GOT3 (cell line): ENCODE measurements at regions not wholly inside any gene's neighbourhood (a gene's known extent, or its start where the extent isn't known, plus 50 kb on each side); places are given as distances from the start of the nearest gene placed in this dataset.
"Not testable (repeated sequence)": the region's sequence is repeated elsewhere in the genome, so short reads cannot be mapped to it uniquely, and the experiment has no call there.

Experiments
- DNase-seq: peaks from one replicate; lab custom pipeline; 2025; ENCODE audit warnings: mixed read lengths; lab: John Stamatoyannopoulos, UW

DNA sequence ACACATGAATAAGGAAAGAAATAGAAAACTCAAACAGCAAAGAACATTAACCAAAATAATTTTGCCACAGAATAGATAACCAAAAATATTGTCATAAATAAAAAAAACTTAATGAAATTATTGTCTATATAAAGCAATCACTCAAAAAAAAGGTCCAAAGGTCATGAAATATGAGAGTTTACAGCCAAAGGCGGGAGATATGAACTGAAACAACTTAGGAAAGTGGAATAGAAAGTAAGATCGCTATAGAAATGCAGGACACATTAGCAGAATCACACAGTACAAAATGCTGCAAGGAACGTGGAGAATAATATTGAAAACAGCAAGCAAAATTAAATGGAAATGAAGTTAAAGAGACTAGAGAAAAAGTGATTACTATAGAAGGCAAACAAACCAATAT is 375.0 kb upstream of the ARHGEF26 start:
- no peak for DNase-seq

DNA sequence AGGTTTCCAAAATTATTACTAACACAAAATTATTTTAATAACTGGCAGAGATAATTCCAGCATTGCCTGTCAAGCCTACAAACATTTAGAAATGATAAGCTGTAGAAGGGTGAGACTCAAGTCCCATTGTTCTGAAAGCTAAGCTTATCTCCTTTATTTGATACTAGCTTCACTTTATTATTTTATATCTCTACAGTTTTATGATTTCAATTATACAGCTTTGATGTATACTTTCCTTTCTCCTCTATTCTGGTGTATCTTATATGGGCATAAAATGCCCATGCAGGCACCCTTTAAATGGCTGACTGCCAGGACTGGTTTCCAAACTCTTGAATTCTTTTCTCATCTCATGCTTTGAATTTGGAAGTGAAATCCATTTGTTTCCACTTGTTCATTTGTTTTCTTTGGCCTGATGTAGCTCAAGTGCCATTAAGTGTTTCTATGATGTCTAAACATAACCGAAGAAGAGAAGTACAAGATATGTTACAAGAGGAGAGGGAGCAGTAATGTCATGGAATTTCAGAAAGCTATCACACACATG is 372.1 kb upstream of the ARHGEF26 start:
- no peak for DNase-seq

DNA sequence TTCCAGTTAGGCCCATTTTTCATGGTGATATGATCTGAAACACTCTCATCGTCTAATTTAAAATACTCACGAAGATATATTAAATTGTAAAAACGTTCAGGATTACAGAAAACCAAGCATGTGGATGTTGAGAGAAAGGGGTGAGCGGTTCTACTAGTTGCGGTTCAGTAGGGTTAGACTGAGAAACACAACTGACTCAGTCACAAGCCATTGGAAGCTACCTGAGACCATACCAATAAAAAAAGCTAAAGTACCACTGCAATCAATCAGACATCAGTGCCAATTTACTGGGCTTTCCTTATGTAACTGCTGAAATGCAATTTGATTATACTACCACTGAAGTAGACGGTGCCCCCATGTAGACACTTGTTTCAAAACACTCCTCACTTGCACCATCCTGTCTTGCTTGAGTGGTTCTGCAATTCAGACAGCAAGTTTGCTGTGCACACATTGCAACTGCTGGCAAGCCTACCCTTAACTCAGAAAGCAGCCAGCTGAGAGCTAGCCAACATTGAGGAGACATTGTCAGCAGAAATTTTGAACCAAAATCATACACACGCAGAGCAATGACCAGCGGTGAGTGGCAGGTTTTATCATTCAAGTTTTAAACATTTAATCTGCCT is 368.7 kb upstream of the ARHGEF26 start:
- no peak for DNase-seq

DNA sequence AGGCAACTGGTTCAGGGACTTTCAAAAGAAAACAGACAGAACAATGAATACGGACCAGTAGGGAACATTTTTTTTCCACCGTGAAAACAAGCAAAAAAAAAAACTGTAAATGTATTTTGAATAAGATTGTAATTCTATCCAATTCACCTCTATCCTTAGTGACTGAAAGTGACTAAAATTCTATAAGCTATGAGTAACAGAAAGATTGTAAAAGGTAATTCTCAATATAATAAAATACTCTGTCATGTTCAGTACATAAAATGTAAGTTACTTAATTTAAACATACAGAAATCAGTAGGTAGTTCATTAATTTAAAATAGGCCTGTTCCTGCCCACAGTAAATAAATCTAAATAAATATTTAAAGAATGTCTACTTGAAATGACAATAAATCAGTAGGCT is 368.2 kb upstream of the ARHGEF26 start:
- no peak for DNase-seq

DNA sequence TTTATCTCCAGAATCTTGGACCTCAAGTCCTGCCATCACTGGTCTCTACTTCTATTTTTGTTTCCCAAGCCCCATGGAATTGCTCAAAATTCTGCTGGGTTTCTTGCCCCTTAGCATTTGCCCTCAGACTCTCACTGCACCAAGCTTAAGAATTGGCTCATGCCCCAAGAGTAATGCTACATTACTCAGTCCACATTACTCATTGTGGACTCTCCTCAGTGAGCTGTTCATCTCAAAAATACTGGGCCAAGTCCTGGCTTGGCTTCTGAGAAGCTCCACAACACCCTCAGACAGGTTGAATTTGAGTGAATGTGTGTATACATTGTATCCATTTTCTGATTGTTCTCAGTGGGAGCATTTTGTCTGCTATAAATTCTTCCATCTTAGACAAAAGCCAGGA is 364.4 kb upstream of the ARHGEF26 start:
- no peak for DNase-seq

DNA sequence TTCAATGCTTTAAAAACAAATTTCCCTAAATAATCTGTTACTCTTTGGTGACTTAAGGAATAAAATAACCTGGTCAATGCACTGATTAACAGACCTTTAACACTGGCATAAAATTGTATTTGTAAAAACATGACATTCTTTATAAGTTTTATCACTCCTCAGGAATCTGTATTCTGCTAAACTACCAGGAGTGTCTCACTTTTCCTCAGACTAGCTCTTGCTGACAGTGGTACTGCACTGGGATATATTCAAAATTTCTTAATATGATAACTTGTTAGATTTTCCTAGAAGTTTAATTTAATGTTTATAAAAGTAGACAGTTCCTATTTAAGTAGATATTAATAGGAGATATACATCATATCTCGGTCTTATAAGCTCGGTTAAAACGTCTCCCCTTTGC is 363.4 kb upstream of the ARHGEF26 start:
- DNase-seq, result no peak

DNA sequence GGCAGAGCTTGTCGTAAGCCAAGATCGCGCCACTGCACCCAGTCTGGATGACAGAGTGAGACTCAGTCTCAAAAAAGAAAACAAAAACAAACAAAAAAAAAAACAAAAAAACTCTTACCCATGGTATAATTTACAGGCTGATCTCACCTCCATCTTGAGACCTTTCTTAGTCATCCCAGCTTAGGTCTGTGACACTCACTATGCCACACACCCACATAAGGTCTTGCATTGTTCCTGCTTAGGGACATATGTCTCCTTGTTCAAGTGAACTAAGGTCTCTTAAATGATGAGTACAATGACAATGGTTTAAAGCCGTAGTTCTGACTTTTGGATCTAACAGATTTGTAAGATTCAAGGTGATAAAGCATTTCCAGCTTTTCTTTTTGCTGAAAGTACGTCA is 360.2 kb upstream of the ARHGEF26 start:
- DNase-seq, result no peak

DNA sequence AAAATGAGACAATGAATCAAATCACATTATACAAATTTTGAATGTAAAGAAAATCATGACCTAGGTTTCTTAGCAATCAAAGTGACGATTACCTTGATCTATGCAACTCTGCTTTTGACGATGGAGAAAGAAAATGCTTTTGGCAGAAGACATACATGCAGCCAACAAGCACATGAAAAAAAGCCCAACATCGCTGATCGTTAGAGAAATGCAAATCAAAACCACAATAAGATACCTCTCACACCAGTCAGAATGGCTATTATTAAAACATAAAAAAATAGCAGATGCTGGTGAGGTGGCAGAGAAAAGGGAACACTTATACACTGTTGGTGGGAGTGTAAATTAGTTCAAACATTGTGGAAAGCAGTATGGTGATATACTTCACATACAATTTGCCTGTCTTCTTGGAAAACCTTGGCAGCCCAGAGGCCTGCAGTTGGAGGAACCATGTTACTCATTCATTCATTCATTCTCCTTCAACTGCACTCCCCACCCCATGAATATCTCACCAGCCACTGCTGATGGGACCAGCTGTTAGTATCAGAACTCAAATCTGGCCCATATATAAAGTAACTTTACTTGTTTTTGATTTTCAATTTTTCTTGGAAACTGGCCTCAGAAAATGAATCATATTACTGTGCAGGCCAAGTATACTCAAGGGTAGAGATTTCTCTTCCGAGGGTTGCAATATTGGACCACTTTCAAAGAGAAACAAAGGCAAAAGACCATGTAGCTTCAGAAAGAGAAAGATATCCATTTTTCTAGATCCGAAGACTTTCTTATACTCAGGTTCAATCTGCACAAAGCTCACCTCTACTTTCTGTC is 358.6 kb upstream of the ARHGEF26 start:
- no peak for DNase-seq

DNA sequence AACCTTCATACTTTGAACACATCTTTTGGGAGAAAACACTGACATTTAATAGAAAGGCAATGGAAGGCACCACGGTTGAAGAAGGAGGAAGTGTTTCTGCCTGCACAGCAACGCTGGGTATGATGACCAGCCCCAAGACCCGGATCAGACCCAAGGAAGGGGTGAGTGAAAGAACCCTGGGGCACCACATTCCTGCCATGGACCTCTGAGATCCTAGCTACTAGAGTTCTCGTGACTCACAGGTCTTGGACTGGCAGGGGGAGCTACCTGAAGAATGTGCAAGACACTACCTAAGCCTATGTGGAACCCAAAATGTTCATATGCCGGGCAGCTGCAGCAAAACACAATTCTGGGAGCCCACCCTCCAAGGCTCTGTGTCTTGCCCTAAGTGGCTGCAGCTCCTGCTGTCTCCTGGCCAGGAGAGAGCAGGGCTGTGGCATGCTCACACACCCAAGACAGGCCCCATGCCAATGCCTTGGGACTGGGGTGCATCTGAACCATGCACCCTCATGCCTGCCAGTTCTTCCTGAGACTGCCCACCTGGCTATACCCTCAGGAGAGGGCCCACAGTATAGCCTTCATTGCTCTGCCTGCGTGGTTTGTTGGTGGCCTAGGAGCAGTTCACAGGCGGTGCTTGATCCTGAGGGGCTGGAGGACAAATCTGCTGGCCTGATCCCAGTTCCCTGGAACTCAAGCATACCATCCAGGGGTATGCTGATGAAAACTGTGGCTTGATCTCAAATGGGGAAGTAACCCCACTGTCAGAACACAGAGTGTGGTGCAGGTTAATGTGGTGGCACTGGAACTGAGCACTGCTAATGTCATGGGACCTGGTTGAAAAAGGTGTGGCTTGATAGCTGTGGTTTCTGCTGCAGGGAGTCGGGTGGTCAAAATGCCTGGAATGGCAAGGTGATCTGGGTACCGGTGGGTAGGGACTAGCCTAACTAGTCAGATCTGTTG is 353.3 kb upstream of the ARHGEF26 start:
- no peak for DNase-seq

DNA sequence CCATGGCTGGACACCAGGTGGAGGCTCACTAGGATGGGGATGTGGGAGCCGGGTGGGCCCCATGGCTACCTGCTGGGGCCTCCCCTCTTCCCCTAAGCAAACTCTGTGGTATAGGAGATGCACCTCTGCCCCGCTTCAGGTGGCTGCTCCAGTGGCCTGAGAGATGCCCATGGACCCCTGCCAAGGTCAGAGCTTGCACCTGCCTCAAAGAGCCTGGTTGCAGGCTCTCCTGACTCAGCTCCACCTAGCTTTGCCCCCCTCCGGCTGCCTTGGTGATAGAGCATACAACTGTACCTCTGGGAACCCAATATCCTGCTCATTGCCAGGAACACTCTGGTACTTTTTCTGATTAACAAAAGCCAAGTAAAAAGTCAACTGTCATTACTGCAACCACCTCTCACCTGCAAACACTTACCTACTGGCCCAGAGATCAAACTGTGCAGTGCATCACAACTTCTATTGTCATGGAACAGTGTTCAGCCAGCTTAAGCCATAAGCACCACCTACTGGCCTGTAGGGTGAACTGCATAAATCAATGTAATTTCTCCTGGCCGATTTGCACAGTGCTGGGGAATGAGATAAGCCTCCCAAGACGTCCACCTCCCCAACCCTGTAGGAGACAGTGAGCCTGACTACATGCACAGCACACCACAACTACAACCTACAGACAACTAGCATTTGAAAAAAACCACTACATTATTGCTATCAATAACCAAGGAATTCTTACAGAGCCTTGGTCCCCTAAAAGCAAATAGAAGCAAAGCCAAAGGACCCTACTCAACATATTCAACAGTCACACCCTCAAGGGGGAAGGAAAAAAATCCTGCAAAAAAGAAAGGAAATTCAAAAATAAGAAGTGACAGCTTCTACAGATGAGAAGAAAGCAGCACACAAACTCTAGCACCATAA is 352.4 kb upstream of the ARHGEF26 start:
- DNase-seq, result no peak

DNA sequence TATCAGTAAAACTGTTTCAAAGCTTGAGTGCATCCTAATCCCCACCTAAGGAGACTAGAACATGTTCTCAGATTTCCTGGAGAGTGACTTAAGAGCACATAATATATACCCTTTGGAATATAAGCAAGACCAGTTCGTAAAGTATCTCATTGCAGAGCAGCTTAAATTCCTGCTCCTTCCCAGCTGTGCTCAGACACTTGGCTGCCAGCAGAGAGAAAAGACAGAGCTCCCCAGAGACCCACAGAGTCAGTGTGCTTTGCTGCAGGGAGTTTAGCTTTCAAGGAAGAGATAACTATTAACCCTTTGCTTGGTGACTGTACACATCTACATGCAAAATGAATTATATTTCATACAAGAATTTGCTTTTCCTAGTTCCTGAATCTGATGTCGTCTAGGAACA is 338.1 kb upstream of the ARHGEF26 start:
- DNase-seq, result no peak

DNA sequence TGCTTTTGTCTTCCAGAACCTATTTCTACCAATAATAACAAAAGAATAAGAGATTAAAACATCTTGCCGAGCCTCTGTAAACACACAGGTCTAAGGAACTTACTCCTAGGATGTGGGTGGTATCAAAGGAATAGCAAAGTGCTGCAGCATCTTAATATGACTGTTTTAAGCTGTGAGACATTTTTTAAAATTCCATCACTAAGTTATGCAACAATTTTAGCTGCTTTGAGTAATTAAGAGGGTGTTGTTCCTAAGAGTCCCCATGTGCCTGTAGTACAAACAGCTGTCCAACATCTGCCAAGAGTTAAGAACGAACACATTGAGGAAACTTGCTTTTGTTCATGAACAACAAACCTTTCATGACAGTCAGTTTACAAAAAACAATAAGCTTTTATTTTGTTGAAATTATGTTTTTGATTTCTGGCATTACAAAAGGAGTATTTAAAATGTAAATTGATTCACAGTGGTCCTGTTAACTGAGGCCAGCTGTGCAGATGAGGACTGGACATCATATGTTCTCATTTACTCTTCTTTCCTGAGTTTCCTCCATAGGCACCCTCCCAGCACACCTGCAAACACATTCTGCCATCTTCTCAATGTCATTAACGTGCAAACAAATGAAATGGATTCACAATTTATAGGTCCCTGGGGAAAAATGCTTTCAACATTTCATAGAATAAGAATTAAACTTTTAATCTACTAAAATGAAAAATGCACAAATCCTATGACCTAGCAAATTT is 337.3 kb upstream of the ARHGEF26 start:
- no peak for DNase-seq

DNA sequence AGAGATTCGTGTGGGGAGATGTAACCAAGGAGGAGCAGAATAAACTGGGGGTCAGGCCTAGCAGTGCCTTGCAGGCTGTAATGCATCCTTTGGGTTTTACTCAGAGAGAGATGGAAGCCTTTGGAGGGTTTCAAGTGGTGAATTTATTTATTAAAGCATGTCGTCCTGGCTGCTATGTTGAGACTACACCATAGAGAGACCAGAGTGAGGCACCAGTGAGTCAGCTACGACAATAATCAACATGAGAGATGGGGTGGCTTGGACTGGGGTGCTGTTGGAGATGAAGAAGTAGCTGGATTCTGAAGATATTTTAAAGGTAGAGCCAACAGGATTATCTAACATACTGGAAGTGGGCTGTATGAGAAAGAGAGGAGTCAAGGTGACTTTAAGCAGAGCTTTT is 335.3 kb upstream of the ARHGEF26 start:
- DNase-seq, result no peak

DNA sequence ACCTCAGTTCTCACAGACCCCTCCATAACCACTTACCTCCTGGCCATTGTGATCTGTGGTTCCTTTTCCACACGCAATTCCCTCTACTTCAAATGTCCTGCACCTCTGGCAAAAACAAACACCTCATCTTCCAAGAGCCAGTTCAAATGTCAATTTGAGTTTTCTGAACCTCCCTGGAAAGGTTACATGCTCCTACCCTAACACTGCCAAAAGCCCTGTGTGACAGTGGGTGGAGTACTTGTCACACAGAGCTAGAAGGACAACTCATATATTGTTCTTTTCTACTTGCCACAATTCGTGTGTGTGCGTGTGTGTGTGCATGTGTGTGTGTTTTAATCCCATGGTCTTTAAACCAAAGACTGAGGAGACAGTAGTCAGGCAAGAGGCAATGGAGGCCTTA is 331.8 kb upstream of the ARHGEF26 start:
- no peak for DNase-seq

DNA sequence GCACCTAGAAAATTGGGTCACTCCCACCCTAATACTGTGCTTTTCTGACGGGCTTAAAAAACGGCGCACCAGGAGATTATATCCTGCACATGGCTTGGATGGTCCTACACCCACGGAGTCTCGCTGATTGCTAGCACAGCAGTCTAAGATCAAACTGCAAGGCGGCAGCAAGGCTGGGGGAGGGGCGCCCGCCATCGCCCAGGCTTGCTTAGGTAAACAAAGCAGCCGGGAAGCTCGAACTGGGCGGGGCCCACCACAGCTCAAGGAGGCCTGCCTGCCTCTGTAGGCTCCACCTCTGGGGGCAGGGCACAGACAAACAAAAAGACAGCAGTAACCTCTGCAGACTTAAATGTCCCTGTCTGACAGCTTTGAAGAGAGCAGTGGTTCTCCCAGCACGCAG is 324.1 kb upstream of the ARHGEF26 start:
- not testable (repeated sequence) for DNase-seq

DNA sequence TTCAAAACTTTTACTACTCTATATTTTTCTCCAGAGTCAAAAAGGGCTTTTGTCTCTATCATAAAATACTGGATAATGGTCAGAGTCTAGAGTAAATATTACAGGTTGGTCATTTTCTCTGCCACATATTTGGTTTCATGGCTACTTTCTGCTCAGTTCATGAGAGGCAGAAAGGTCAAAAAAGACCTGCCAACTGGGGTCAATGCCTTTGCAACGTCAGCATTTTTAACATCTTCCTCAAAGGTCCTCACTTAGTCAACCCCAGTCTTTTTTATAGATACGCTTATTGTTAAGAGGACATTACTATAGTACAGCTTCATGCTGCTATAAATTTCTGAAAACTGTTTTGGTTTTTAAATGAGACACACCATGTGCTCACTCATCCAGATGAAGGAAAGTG is 312.1 kb upstream of the ARHGEF26 start:
- no peak for DNase-seq

DNA sequence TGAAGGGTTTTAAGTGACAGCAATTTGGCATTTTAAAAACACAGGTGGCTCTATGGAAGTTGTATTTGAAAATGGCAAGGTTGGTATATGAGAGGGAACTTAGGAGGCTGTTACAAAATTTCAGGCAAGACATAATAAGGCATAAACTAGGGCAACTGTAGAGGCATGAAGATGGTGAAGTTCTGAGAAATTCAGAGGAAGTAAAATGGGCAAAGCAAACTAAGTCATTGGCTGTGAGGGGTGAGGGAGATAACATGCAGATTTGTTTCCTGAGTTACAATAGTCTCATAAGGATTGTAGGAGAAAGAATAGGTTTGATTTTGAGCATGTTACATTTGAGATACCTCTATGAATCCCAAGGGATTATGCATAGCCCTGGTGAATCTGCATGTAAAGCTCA is 302.9 kb upstream of the ARHGEF26 start:
- DNase-seq, result no peak

DNA sequence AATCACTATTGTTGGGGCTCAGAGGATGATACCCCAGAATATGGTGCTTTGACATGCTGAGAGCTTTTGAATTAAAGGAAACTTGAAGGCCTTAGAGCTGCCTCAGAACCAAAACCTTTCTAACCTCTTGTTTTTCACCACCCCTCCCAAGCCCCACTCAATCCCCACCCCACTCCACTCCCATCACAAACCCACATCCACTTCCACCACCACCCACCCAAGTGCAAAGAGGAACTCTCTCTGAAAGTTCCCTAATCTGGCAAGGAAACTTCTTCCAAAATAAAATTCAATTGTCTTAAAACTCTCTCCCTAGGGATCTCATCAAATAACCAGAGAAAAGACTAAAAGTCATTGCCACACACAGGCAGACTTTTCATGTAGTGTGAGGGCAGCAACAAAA is 301.2 kb upstream of the ARHGEF26 start:
- no peak for DNase-seq

DNA sequence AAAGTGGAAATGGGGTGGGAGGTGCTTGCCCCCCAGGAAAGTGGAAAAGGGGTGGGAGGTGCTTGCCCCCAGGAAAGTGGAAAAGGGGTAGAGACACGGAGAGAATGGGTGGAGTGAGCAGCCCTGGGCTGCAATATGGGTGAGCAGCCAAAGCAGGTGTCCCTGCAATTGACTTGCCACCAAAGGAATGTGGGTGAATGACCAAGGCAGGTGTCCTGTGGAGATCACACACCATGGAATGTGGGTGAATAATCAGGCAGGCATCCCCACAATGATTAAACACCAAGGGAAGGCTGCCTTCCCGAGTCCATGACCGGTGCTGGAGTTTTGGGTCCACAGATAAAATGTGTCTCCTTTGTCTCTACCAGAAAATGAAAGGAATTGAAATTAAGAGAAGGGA is 292.8 kb upstream of the ARHGEF26 start:
- not testable (repeated sequence) for DNase-seq

DNA sequence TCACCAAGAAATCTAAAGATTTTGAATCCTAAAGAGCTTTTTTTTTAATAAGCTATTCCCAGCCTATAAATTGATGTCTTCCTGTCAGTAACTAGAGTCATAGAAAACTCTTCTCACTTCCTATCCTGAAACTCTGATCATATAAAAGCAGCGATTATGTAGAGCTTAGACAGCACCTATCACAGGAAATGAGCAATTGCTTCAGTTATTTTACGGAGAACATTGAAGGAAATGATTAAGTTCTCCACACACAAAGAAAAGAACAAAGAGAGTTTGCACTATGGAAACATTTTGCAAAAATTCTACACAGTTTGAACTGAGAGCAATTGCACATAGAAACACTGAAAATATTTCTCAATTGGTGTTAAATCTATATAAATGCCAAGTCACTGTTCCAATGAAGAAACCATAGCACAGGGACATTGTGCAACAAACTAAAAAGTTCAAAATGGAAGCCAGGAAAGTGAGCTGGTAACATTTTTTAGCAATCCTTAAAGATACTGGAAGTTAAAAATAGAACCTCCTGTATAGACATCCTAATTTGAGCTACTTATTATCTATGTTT is 291.5 kb upstream of the ARHGEF26 start:
- DNase-seq, result no peak
